ENCODE measurements at regions not wholly inside any gene's neighbourhood (a gene's known extent, or its start where the extent isn't known, plus 50 kb on each side); places are given as distances from the start of the nearest gene placed in this dataset.
A peak's percentile ranks its signal among the peaks of the same experiment; 100 is the strongest.

DNA sequence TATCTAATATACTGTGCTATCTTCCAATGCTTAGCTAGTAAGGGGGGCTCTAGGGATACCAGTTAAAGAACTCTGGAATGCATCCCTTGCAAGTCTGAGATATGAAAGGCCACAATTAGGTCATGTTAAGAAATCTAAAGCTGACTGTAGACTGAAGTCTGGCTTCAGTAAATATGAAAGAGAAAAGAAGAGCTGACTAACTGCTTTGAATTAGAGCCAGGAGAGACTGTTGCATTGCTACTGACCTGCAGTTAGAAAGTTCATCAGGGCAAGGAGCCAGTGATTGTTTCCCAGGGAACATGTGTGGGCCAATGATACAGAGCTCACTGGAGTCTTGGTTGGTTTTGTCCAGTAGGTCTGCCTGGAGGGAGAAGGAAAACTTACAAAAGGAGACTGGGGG, 472.1 kb upstream of the TNC start:
- no peak overlapping the region for H3K4me3 ChIP-seq (ENCODE audit: extremely low read depth, insufficient read depth, low read length, poor library complexity, severe bottlenecking)

GRCh38 chr9:115591584-115591984, 473.6 kb upstream of the TNC start:
- Histone ChIP-seq H3K27ac (ENCODE audit: low read depth, low read length, severe bottlenecking) (peak overlapping the region; percentile 7), H3K4me3 (ENCODE audit: extremely low read depth, insufficient read depth, low read length, poor library complexity, severe bottlenecking) (no peak overlapping the region), H3K4me1 (ENCODE audit: control insufficient read depth, insufficient read depth, low read length, poor library complexity, severe bottlenecking) (peaks cover 35% of the 10 kb centered on the region), H3K36me3 (ENCODE audit: control insufficient read depth, insufficient read depth, low read length) (no peaks in the 10 kb centered on the region), H3K9me3 (ENCODE audit: control insufficient read depth, low read length) (no peaks in the 10 kb centered on the region)
- WGBS, 2 experiments (ENCODE audit: insufficient coverage in 2 of 2): 28 to 43% methylated on average over 2 to 3 of the region's 4 CpGs

More for the DNA sequence above, 472.1 kb upstream of the TNC start:
- Histone ChIP-seq H3K27ac (ENCODE audit: low read depth, low read length, severe bottlenecking) (no peak overlapping the region), H3K36me3 (ENCODE audit: control insufficient read depth, insufficient read depth, low read length) (no peaks in the 10 kb centered on the region), H3K9me3 (ENCODE audit: control insufficient read depth, low read length) (no peaks in the 10 kb centered on the region), H3K4me1 (ENCODE audit: control insufficient read depth, insufficient read depth, low read length, poor library complexity, severe bottlenecking) (peaks cover 22% of the 10 kb centered on the region)

- Histone ChIP-seq H3K4me1 (ENCODE audit: control insufficient read depth, insufficient read depth, low read length, poor library complexity, severe bottlenecking) (peaks cover 53% of the 10 kb centered on the region), H3K4me3 (ENCODE audit: extremely low read depth, insufficient read depth, low read length, poor library complexity, severe bottlenecking) (no peak overlapping the region), H3K9me3 (ENCODE audit: control insufficient read depth, low read length) (no peaks in the 10 kb centered on the region), H3K36me3 (ENCODE audit: control insufficient read depth, insufficient read depth, low read length) (no peaks in the 10 kb centered on the region), H3K27ac (ENCODE audit: low read depth, low read length, severe bottlenecking) (no peak overlapping the region)
- 25% methylated on average over 1 of the region's 4 CpGs; no CpG with 5 or more reads in 1 of the 2 experiments for WGBS, 2 experiments (ENCODE audit: insufficient coverage in 2 of 2)
These were observed 475.7 kb upstream of the TNC start for GRCh38 chr9:115593587-115594091.

GRCh38 chr9:115594557-115594956, 476.6 kb upstream of the TNC start:
- no peaks in the 10 kb centered on the region for H3K36me3 ChIP-seq (ENCODE audit: control insufficient read depth, insufficient read depth, low read length)
- H3K27ac ChIP-seq (ENCODE audit: low read depth, low read length, severe bottlenecking): no peak overlapping the region
- WGBS, 2 experiments (ENCODE audit: insufficient coverage in 2 of 2): 100% methylated on average over 1 of the region's 1 CpG; no CpG with 5 or more reads in 1 of the 2 experiments

DNA sequence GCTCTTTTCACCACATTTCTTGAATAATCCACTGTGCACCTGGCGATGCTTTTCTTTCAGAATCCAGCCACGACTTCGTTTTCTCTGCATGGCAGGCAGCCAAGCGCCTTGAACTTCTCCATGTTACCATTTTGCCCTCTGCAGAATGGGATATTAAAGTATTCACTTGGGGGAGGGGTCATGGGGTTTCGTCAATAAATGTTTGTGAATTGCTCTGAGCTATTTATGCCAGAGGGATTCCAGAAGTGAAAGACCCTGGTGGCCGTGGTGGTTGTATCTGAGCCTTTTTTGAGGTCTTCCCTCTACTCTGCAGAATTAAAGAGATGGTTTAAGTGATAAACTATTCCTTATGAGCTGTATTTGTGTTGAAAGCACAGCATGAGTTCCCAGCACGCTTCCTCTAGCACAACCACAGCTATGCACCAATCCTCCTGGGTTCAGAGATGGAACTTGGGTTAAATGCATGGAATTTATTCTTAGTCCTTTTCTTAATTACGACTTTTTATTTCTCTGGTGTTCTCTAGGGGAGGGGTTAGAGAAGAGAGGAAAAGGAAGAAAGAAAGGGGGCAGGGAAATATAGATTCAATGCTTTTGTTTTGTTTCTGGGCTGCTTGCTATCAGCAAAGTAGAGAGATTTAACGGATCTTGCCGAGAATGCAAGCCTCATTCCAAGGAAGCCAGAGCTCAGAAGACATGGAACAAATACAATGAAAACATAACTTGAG, 478.2 kb upstream of the TNC start:
- peaks cover 59% of the 10 kb centered on the region for H3K4me1 ChIP-seq (ENCODE audit: control insufficient read depth, insufficient read depth, low read length, poor library complexity, severe bottlenecking)
- H3K36me3 ChIP-seq (ENCODE audit: control insufficient read depth, insufficient read depth, low read length): no peaks in the 10 kb centered on the region
- 80 to 93% methylated on average over 1 to 5 of the region's 10 CpGs for WGBS, 2 experiments (ENCODE audit: insufficient coverage in 2 of 2)
- H3K4me3 ChIP-seq (ENCODE audit: extremely low read depth, insufficient read depth, low read length, poor library complexity, severe bottlenecking): peak overlapping the region; percentile 16
- no peaks in the 10 kb centered on the region for H3K9me3 ChIP-seq (ENCODE audit: control insufficient read depth, low read length)
- H3K27ac ChIP-seq (ENCODE audit: low read depth, low read length, severe bottlenecking): peak overlapping the region; percentile 58

More at GRCh38 chr9:115594557-115594956, 476.6 kb upstream of the TNC start:
- peaks cover 56% of the 10 kb centered on the region for H3K4me1 ChIP-seq (ENCODE audit: control insufficient read depth, insufficient read depth, low read length, poor library complexity, severe bottlenecking)
- H3K4me3 ChIP-seq (ENCODE audit: extremely low read depth, insufficient read depth, low read length, poor library complexity, severe bottlenecking): no peak overlapping the region
- no peaks in the 10 kb centered on the region for H3K9me3 ChIP-seq (ENCODE audit: control insufficient read depth, low read length)

DNA sequence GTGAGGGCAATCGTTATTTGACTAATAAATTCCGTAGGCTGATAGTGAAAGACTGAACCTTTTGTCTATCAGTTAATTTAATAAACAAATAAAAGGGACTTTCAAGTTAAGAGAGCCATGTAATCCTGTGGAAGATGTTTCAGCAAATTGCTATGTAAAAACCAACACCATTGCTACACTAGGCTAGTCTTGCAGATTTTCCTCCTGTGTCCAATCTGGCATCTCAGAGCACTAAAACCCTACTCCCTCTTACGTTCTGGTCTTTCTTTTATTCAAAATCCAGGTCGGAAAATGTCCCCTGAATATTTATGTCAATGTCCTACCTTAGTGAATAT, 478.8 kb upstream of the TNC start:
- H3K4me3 ChIP-seq (ENCODE audit: extremely low read depth, insufficient read depth, low read length, poor library complexity, severe bottlenecking): peak overlapping the region; percentile 16
- peaks cover 58% of the 10 kb centered on the region for H3K4me1 ChIP-seq (ENCODE audit: control insufficient read depth, insufficient read depth, low read length, poor library complexity, severe bottlenecking)
- peak overlapping the region; percentile 58 for H3K27ac ChIP-seq (ENCODE audit: low read depth, low read length, severe bottlenecking)
- no peaks in the 10 kb centered on the region for H3K9me3 ChIP-seq (ENCODE audit: control insufficient read depth, low read length)
- H3K36me3 ChIP-seq (ENCODE audit: control insufficient read depth, insufficient read depth, low read length): no peaks in the 10 kb centered on the region
- WGBS, 2 experiments (ENCODE audit: insufficient coverage in 2 of 2): 40% methylated on average over 1 of the region's 4 CpGs; no CpG with 5 or more reads in 1 of the 2 experiments

DNA sequence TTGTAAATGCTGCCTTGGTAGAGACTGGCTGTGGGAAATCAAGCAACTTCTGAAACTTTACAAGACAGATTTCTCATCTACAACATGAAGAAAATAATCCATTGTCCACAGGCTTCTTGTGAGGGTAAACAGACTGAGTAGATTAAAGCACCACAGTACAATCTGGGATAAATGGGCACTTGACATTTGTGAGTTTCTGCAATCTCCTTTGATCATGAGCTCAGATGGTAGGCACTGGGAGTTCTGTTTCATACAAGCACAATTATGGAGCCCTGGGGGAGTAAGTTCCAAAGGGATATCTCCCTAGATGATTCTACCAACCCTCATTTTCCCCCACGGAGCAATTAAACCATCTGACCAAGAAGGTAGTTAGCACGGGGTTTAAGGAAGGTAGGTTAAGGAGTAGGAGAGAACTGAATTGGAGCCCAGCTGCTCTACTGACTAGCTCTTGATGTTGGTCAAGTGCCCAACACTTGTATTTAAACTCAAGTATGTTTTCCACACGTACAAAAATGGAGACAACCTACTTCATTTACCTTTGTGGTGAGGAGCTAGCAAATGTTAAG, 479.5 kb upstream of the TNC start:
- Histone ChIP-seq H3K27ac (ENCODE audit: low read depth, low read length, severe bottlenecking) (no peak overlapping the region), H3K4me1 (ENCODE audit: control insufficient read depth, insufficient read depth, low read length, poor library complexity, severe bottlenecking) (peaks cover 51% of the 10 kb centered on the region), H3K4me3 (ENCODE audit: extremely low read depth, insufficient read depth, low read length, poor library complexity, severe bottlenecking) (no peak overlapping the region), H3K9me3 (ENCODE audit: control insufficient read depth, low read length) (no peaks in the 10 kb centered on the region), H3K36me3 (ENCODE audit: control insufficient read depth, insufficient read depth, low read length) (no peaks in the 10 kb centered on the region)
- no CpG with 5 or more reads among the region's 3 CpGs for WGBS, 2 experiments (ENCODE audit: insufficient coverage in 2 of 2)

DNA sequence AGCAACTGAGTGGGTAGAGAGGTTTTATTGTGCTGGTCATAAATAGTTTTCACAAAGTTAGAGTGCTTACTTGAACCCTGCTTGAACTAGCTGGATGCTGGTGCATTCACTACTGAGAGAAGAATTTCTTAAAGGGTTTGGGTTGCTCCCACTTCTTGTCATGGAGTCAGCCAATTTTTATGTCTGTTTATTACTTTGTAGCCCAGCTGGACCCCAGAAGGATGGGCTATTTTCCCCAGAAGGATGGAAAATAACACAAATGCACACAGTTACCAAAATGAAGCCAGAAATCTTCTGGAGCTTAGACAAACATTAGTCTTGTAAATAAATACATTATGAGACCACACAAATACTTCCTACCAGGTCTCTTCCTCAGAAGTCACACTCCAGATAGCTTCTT, 480.8 kb upstream of the TNC start:
- Histone ChIP-seq H3K9me3 (ENCODE audit: control insufficient read depth, low read length) (no peaks in the 10 kb centered on the region), H3K4me3 (ENCODE audit: extremely low read depth, insufficient read depth, low read length, poor library complexity, severe bottlenecking) (no peak overlapping the region), H3K36me3 (ENCODE audit: control insufficient read depth, insufficient read depth, low read length) (no peaks in the 10 kb centered on the region), H3K4me1 (ENCODE audit: control insufficient read depth, insufficient read depth, low read length, poor library complexity, severe bottlenecking) (peaks cover 49% of the 10 kb centered on the region), H3K27ac (ENCODE audit: low read depth, low read length, severe bottlenecking) (no peak overlapping the region)

- no peak overlapping the region for H3K4me3 ChIP-seq (ENCODE audit: extremely low read depth, insufficient read depth, low read length, poor library complexity, severe bottlenecking)
- no peaks in the 10 kb centered on the region for H3K36me3 ChIP-seq (ENCODE audit: control insufficient read depth, insufficient read depth, low read length)
- peaks cover 38% of the 10 kb centered on the region for H3K4me1 ChIP-seq (ENCODE audit: control insufficient read depth, insufficient read depth, low read length, poor library complexity, severe bottlenecking)
- H3K9me3 ChIP-seq (ENCODE audit: control insufficient read depth, low read length): no peaks in the 10 kb centered on the region
- WGBS, 2 experiments (ENCODE audit: insufficient coverage in 2 of 2): 100% methylated on average over 1 of the region's 1 CpG; no CpG with 5 or more reads in 1 of the 2 experiments
- no peak overlapping the region for H3K27ac ChIP-seq (ENCODE audit: low read depth, low read length, severe bottlenecking)
These were observed 481.9 kb upstream of the TNC start for GRCh38 chr9:115599898-115600297.

DNA sequence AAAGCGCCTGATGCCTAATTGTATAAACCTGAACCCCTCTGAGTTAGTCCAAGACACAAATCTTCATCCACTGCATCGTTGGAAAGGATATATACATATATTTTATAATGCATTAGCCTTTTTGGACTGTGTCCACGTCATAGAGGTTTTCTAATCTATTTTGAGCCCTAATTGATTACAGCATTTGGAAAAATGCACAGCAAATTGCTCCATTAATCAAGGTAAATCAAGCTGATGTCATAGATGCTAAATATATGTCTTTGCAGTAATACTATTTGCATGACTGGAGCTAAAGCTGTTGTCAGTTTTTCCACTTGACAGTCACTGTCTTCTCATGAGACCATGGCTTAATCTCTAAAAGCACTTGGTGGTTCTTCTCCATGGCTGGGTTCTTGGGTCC, 483.5 kb upstream of the TNC start:
- Histone ChIP-seq H3K4me1 (ENCODE audit: control insufficient read depth, insufficient read depth, low read length, poor library complexity, severe bottlenecking) (peaks cover 25% of the 10 kb centered on the region), H3K4me3 (ENCODE audit: extremely low read depth, insufficient read depth, low read length, poor library complexity, severe bottlenecking) (no peak overlapping the region), H3K9me3 (ENCODE audit: control insufficient read depth, low read length) (no peaks in the 10 kb centered on the region), H3K36me3 (ENCODE audit: control insufficient read depth, insufficient read depth, low read length) (no peaks in the 10 kb centered on the region), H3K27ac (ENCODE audit: low read depth, low read length, severe bottlenecking) (no peak overlapping the region)
- WGBS, 2 experiments (ENCODE audit: insufficient coverage in 2 of 2): no CpG with 5 or more reads among the region's 3 CpGs

DNA sequence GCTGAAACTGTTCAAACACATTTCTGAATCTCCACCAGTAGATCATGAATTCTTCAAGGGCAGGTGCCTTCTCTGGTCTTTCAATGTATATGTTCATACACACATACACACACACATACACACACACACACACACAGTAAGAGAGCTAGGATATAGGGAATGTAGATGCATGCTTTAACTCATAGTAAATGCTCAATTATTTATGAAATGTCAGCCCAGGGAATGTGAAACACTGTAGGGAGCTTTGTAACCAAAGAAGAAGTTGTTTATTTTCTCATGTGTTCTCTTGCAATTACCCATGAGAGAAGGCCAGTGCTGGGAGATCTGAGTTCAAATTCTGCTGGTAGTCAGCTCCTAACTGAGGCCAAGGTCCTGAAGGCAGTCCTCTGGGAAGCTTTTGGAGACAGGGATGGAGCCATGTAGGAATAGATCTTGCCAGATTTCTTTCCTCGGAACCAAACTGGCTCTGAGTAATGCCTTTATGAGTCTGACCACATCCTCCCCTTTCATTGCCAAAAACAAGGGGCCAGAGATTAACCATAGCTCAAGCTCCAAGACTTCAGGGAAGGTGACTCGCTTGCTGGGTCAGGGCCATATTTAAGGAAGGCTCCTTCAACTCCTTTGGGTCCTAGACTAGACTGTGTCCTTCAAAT, 487.0 kb upstream of the TNC start:
- no peaks in the 10 kb centered on the region for H3K36me3 ChIP-seq (ENCODE audit: control insufficient read depth, insufficient read depth, low read length)
- H3K4me1 ChIP-seq (ENCODE audit: control insufficient read depth, insufficient read depth, low read length, poor library complexity, severe bottlenecking): peaks cover 2% of the 10 kb centered on the region
- H3K4me3 ChIP-seq (ENCODE audit: extremely low read depth, insufficient read depth, low read length, poor library complexity, severe bottlenecking): no peak overlapping the region
- no peaks in the 10 kb centered on the region for H3K9me3 ChIP-seq (ENCODE audit: control insufficient read depth, low read length)
- no peak overlapping the region for H3K27ac ChIP-seq (ENCODE audit: low read depth, low read length, severe bottlenecking)
- WGBS, 2 experiments (ENCODE audit: insufficient coverage in 2 of 2): 100% methylated on average over 1 of the region's 2 CpGs; no CpG with 5 or more reads in 1 of the 2 experiments

Measured in mesodermal cell (in vitro differentiated cells).